ENCODE measurements at regions not wholly inside any gene's neighbourhood (a gene's known extent, or its start where the extent isn't known, plus 50 kb on each side); places are given as distances from the start of the nearest gene placed in this dataset.

DNA sequence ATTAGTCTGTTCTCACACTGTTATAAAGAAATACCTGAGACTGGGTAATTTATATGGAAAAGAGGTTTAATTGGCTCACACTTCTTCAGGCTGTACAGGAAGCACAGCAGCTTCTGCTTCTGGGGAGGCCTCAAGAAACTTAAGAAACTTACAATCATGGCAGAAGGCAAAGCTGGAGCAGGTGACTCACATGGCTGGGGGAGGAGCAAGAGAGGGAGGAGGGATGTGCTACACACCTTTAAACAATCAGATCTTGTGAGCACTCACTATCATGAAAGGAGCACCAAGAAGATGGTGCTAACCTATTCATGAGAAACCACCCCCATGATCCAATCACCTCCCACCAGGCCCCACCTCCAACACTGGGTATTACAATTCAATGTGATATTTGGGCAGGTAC is 381.6 kb downstream of the ETS1 start:
- Histone ChIP-seq H3K36me3 (ENCODE audit: control insufficient read depth in 2 of 2, extremely low read depth in 1 of 2, insufficient read depth in 2 of 2, low read length in 2 of 2) (no peaks in the 10 kb centered on the region), H3K27me3 (ENCODE audit: control insufficient read depth in 2 of 2, insufficient read depth in 2 of 2, low read length in 2 of 2) (no peaks in the 10 kb centered on the region), H3K79me2 (ENCODE audit: control insufficient read depth, insufficient read depth, low read length) (no peaks in the 10 kb centered on the region), H3K9me1 (replicated peaks; ENCODE audit: control insufficient read depth, extremely low read depth, insufficient read depth, low read length) (no peaks in the 10 kb centered on the region), H3K27ac (ENCODE audit: insufficient read depth, low read depth, low read length) (no peak overlapping the region), H3K9ac (replicated peaks; ENCODE audit: extremely low read depth, insufficient read depth, low read length) (no peak overlapping the region), H3K4me3 (replicated peaks in 1 of 3; ENCODE audit: insufficient read depth in 1 of 3, low read depth in 1 of 3, low read length in 3 of 3) (no peak overlapping the region), H3K4me2 (ENCODE audit: insufficient read depth, low read length) (no peak overlapping the region), H2AFZ (ENCODE audit: low read depth, low read length) (no peak overlapping the region), H4K20me1 (replicated peaks; ENCODE audit: control insufficient read depth, extremely low read depth, insufficient read depth, low read length) (no peaks in the 10 kb centered on the region), H3K9me3 (replicated peaks; ENCODE audit: control insufficient read depth, insufficient read depth, low read length) (no peaks in the 10 kb centered on the region), H3K4me1 (ENCODE audit: control insufficient read depth, extremely low read depth, insufficient read depth, low read length) (peaks cover 41% of the 10 kb centered on the region)
- dilution Hi-C loops (cut with MboI; ENCODE audit: extremely low pct_ligation_motif_present, low sequenced_read_pairs) (no loop called here), intact Hi-C loops (cut with micrococcal nuclease) (no loop called here)
- FAIRE-seq (no peak), DNase-seq (ENCODE audit: low read depth, low spot score) (no peak)
- POLR2A ChIA-PET, result no interaction called here
- TF ChIP-seq, protein P1, sequence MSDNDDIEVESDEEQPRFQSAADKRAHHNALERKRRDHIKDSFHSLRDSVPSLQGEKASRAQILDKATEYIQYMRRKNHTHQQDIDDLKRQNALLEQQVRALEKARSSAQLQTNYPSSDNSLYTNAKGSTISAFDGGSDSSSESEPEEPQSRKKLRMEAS (IDR thresholded peaks at IDR 0.05; ENCODE audit: insufficient read depth, insufficient read length), result no peak
- TF ChIP-seq JUN (IDR thresholded peaks at IDR 0.05; ENCODE audit: borderline replicate concordance, insufficient read depth, insufficient read length, low read depth) (no peak), MYC (IDR thresholded peaks at IDR 0.05; ENCODE audit: low read depth, low read length) (no peak), POLR2A (IDR thresholded peaks at IDR 0.05; ENCODE audit: low read depth, low read length) (no peak), EZH2 (IDR thresholded peaks at IDR 0.05; ENCODE audit: borderline replicate concordance, low read depth, low read length, severe bottlenecking) (no peak), FOS (IDR thresholded peaks at IDR 0.05; ENCODE audit: borderline replicate concordance, insufficient read depth, low read length) (no peak), GATA2 (IDR thresholded peaks at IDR 0.05; ENCODE audit: insufficient read depth, insufficient read length, low read depth, low read length) (no peak), POLR2AphosphoS5 (IDR thresholded peaks at IDR 0.05; ENCODE audit: insufficient read depth, low read depth, low read length) (no peak)
- TF ChIP-seq, protein P2, sequence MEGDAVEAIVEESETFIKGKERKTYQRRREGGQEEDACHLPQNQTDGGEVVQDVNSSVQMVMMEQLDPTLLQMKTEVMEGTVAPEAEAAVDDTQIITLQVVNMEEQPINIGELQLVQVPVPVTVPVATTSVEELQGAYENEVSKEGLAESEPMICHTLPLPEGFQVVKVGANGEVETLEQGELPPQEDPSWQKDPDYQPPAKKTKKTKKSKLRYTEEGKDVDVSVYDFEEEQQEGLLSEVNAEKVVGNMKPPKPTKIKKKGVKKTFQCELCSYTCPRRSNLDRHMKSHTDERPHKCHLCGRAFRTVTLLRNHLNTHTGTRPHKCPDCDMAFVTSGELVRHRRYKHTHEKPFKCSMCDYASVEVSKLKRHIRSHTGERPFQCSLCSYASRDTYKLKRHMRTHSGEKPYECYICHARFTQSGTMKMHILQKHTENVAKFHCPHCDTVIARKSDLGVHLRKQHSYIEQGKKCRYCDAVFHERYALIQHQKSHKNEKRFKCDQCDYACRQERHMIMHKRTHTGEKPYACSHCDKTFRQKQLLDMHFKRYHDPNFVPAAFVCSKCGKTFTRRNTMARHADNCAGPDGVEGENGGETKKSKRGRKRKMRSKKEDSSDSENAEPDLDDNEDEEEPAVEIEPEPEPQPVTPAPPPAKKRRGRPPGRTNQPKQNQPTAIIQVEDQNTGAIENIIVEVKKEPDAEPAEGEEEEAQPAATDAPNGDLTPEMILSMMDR (IDR thresholded peaks at IDR 0.05; ENCODE audit: extremely low read depth in 1 of 2, insufficient read depth in 1 of 2, low read depth in 1 of 2, low read length in 2 of 2), result no peak
- BruUV-seq (replicated peaks), result no TSS peak
- CTCF ChIA-PET, result no interaction called here

Measured in endothelial cell of umbilical vein (primary cell).